HG03342 (cell line): ENCODE measurements at regions not wholly inside any gene's neighbourhood (a gene's known extent, or its start where the extent isn't known, plus 50 kb on each side); places are given as distances from the start of the nearest gene placed in this dataset.

Experiments used
- ATAC-seq: cut with Tn5 transposase; IDR thresholded peaks from one replicate; pipeline ENCODE4 v1.9.1; 2021; ENCODE audit warnings: mild to moderate bottlenecking, moderate library complexity; ENCODE audit not compliant: unreplicated experiment

DNA sequence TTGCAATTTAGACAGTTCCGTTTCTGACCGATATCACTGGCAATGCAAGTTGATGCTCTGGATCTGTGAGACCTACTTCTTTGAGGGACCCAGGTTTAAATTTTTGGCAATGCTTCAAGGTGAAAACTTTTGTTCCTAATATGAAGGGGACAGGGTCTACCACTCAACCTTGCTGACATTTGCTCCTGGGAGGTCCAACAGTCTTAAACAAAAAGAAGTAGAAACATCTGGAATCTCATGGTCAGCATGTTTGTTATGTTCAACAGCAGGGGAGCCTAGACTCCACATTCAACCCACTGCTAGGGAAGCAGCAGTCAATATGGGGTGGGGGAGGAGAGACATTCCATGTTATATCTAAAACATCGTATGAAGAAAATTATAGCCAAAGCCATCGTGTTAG, 196.4 kb downstream of the SIM1 start:
- ATAC-seq, result no peak

DNA sequence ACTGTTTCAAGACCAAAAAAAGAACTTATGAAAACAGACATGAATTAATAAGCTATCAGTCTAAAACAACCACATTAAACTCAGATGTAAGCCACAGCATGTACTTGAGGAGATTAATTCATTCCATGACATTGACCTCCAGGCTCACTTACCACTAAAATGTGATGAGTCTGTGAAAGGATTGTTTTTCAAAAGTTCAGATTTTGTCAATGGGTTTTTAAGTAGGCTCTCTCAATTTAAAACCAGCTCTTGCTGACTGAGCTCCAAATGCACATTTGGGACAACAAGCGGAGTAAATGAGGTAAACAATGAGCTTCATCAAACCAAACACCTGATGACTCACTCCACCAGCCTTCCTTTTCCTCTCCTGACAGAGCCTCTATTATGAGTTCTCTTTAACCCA, 197.0 kb downstream of the SIM1 start:
- ATAC-seq, result no peak

DNA sequence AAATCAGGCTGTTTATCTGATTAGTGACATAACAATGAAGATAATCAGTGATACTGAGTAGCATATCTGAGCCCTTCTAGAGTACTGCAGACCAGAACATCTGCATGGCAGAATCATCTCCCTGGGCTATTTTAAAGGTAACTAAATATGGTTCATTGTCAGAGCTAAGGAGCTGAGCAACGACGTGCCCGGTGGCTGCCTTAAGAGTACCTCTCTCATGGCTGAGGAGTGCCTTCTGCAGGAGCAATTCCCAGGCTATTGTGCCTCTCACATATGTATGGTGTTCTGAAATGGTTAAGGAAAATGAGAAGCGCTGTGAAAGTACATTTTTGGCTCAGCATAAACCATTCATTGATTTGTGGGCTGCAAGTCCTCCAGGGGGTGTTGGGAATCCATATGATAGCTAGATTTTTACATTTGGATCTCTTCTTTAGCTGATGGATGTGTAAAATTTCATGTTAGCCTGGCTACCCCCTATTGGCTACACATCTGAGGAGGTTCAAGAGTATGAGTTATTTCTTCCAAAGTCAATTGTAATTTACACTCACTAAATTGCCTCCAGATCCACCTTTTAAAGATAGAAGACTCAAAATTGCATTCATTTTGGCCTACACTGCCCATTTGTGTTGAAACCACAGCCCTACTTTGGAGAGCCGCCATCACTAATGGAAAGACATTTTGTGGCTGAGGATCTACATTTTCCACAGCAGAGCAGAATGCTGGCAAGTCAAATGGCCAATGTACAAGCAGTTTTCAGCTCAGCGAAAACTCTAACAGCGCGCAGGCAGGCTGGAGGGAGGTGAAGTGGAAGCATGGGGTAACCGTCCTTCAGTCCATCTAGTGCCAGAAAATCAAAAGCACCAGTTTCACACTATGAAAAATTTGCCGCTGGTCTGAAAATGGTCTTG, 198.0 kb downstream of the SIM1 start:
- ATAC-seq, result no peak

DNA sequence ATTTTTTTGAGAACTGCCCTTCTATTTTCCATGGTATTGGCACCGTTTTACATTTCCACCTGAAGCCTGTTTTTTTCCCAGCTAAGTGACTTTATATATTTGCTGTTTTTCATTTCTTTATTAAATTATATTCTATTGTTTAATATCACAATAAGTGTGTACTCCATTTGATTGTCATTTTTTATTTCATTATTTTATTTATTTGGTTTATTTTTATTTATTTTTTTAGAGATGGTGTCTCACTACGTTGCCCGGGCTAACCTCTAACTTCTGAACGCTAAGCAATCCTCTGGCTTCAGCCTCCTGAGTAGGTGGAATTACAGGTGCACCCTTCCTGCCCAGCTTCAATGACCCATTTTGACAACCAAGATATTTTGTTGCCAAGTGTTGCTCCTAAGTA, 202.6 kb downstream of the SIM1 start:
- no peak for ATAC-seq

DNA sequence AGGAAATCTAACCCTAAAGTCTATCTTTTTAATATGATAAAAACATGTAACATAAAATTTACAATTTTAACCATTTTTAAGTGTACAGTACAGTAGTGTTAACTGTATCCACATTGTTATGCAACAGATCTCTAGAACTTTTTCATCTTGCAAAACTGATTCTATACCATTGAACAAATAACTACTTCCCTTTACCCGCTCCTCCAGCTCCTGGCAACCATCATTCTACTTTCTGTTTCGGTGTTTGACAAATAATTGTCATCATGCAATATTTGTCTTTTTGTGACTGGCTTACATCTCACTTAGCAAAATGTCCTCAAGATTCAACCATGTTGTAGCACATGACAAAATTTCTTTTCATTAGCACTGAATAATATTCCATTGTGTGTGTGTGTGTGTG, 203.2 kb downstream of the SIM1 start:
- ATAC-seq, result no peak

DNA sequence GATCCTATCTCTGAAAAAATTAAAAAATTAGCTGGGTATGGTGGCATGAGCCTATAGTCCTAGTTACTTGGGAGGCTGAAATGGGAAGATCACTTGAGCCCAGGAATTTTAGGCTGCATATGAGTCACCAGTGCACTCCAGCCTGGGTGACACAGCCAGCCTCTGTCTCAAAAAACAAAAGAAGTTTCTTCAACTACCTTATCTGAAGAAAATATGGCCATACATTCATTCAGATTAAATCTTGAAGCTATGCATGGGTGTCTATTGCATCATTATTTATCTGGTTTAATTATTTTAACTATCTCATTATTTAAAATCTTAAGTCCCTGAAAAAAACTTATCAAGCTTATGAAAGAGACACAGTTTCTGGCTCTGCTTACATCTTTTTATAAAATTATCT, 204.1 kb downstream of the SIM1 start:
- no peak for ATAC-seq

DNA sequence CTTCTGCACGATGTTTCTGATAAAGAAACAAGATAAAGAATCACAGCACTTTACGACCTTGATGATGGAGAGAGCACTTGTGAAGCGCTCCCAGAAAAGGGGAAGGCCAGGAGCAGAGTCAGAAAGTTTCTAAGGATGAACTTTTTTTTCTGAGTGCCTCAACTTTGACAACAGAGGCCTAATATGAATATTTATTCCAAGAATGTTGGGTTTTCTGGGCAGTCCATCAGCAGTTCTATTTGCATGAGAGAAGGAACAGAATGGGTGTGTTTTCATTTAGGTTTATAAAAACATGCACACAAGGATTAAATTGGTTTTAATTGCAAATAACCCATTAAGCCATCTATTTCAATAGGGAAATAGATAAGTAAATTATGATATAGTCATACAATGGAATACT, 204.9 kb downstream of the SIM1 start:
- no peak for ATAC-seq

DNA sequence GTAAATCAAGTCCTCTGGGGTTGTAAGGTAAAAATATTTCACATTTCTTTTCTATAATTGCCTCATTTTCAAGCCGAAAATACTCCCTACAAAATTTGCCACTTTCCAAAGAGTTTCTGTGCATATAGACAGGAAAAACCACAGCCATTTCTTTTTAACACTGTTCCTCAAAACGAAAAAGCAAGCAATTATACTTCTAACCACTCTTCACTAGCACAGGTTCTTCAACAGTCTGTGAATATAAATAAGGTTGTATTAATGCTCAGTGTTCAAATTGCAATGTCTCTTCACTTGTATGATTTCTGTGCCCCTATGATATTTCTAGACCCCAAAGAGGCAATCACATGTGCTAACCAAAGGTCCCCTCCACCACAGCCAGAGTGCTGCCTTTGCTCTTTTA, 206.0 kb downstream of the SIM1 start:
- ATAC-seq, result no peak

DNA sequence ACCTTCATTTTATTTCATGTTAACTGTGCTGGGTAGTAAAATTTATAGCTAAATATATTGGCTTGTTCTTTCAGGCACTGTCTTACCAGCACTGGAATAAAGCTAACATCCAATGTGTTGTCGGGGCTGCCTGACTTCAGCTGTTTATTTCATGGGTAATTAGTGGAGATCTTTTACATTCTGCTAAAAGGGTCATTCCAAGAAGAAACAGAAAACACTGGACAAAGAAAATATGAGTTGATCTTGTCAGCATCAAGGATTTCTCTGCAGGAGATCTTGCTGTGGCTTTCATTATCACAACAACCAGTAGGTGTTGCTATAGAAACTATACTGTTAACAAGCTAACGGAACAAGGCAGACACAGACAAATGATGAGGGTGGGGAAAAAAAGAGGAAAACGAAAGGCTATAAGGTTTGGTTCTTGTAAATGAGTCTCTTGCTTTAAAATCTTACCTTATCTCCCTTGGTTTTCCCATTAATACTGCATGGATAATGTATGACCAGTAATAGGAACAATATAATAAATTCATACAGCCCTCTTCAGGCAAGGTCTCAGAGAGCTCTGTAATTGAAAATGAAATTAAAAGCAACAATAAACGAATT, 206.8 kb downstream of the SIM1 start:
- peak; percentile 94 for ATAC-seq

DNA sequence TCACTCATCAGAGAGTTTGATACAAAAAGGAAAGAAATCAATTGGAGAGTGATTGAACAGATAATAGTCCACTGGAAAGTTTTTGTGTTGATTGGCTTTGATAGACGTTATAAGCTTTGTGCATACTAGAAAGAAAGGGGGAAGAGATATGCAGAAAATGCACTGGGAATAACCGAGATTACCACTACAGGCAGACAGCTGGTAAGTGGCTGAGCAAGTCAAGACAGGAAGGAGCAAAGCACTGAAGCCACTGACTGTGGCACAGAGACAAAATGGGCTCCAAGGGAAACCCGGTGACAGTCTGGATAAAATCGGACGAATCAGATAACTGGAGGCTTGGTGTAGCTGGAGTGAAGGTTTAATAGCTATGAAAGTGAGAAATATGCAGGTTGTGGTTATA, 209.0 kb downstream of the SIM1 start:
- no peak for ATAC-seq

DNA sequence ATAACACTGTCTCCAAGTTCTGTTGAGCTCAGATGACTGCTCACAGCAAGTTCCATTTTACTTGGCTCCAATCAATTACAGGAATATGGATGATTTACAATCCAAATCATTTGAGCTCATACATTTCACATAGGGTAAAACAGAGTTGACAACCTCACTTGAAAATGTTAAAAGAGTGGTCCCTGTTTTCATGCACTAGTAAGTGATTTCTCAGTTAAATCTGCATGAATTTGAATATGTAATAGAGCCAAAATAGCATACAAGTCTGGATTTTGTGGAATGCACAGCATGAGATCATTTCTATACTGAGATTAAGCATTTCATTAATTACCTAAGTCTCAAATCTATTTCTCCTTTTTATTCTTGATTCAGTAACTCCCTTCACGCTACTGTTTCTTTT, 217.6 kb downstream of the SIM1 start:
- no peak for ATAC-seq

DNA sequence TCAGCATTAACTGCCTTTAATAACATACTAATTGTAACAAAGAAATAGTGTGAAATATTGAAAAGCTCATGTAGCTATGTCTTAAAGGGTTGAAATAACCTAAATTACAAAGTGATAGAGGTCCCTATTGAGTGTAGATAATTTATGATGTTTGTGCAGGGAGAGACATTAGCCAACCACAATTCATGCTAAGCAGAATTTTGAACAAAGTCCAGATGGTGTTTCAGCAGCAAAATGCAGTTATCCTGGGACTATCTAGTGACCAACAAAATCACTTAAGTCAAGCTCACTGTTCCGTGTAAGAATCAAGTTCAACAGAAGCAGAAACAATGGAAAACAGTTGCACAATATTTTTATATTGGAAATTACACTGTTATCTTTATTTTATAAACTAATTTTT, 218.5 kb downstream of the SIM1 start:
- ATAC-seq, result no peak

DNA sequence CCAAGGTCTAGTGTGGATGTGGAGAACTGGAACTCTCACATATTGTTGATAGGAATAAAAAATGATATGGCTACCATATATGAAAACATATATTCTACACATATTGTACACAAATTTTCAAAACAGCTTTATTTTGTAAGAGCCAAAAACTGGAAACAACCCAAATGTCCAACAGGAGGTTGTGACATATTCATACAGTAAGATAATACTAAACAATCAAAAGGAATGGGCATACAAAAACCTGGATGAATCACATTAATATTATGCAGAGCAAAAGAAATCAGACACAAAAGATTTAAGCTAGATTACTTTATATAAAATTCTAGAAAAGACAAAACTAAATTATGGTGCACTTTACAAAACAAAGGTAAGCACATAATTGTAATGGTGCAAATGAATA, 223.9 kb downstream of the SIM1 start:
- no peak for ATAC-seq

DNA sequence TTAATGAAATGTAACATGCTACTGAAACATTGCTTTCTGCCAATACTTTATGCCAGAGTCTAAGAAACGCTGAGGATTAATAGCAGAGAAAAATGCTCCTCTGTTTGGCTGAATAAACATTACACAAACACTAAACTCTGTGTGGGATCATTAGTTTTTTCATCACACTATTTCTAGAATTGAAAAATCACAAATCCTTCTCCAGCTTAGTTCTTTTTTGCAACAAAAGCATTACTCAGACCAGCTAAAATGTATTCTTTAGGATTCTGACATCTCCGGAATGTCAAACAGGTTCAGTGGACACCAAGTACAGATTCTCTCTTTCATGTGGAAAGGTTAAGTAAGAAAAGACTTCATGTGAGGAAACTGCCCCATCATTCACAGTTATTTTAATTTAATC, 226.9 kb downstream of the SIM1 start:
- no peak for ATAC-seq

DNA sequence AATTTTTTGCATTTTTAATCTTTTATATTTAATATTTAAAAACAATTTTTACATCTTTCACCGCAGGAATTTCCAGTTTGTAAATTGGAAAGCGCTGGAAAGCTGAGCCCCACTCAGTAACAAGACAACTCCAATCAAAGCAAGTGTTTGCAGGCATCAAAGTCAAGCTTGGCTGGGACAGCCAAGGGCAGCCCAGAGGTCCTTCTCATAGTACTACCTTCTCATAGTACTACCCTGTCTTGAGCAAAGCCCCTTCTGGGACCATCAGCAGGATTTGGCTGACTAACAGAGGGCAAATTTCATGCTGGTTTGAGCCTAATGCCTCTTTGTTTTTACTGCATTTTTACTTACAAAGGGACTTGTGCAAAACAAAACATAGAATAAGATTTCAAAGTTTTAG, 228.3 kb downstream of the SIM1 start:
- no peak for ATAC-seq

DNA sequence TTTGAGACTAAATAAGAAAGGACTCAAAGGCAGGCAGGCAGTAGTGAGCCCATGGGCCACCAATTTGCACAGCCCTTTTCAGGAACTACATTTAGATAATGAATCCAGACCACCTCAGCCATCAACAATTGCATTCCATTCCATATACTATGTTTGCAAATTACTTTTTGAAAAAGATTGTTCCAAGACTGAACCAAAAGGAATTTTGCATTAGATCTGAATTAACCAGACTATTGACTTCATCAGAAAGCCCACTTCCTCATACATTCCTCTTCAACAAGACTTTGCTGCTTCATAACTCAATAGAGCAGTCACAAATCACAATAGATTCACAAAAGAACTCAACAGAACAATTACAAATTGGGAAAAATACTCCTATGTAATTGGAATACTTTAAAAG, 229.1 kb downstream of the SIM1 start:
- no peak for ATAC-seq

DNA sequence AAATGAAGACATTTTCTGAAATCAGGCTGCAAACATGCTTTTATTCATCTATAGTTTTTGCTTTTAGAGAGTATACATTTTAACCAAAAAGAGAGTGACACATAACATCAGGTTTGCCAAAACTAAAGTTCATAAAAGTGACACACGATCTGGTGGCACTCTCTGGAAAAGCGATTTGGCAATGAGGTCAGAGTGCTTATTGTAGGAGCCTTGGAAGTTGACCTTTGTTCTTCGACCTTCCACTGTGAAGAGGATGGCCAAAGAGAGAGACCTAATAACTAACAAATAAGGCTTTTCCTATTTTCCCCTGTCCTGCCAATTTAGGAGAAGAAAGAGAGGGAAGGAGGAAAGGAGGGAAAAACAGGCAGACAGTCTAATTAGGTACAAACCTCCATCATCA, 230.1 kb downstream of the SIM1 start:
- no peak for ATAC-seq

DNA sequence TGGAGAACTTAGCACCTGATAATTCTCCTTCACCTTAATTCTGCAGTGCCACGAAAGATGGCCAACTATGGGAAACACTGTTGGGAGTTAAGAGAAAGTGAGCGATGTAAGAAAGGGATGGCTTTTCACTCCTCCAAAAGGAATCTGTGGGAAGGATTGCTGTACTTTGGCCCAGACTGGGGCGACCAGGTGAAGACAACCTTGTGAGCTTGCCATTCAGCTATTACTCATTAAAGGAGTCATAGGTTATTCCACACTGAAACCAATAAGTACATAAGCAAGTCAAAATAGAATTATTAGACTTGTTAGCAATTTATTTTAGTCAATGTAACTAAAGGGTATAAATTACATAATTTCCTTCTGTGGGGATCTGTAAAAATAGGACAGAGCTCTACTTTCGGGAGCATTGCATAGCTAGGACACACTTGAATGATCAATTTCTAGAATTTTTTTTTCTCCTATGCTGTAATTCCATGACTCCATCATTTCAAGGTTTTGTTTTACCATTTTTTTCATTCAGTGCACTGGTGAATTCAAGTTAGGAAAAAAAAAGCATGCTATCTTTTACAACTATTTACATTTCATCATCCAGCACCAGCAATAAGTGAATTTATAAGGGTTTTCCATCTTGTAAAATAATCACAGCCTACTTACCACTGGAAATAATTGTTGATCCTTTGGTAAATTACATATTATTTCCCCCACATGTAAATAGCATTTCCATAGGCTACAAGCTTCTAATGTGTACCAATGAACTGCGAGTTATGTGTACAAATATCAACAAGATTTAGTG, 231.7 kb downstream of the SIM1 start:
- ATAC-seq, result no peak

DNA sequence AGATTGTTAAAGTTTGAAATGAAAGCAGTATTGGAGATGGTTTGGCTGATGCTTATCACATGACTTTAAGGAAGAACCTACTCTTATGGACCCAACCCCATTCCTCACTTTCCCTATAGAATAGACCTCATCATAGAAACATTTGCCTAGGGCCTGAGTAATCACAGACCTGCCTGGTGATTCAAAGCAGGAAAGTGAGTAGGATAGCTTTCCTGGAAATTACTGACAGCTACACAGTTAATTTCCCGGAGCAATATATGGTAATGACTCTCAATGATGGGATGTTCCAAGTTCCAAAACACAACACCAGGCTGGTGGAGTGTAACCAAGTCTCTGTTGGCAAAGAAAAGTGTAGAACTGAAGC, 233.8 kb downstream of the SIM1 start:
- no peak for ATAC-seq

DNA sequence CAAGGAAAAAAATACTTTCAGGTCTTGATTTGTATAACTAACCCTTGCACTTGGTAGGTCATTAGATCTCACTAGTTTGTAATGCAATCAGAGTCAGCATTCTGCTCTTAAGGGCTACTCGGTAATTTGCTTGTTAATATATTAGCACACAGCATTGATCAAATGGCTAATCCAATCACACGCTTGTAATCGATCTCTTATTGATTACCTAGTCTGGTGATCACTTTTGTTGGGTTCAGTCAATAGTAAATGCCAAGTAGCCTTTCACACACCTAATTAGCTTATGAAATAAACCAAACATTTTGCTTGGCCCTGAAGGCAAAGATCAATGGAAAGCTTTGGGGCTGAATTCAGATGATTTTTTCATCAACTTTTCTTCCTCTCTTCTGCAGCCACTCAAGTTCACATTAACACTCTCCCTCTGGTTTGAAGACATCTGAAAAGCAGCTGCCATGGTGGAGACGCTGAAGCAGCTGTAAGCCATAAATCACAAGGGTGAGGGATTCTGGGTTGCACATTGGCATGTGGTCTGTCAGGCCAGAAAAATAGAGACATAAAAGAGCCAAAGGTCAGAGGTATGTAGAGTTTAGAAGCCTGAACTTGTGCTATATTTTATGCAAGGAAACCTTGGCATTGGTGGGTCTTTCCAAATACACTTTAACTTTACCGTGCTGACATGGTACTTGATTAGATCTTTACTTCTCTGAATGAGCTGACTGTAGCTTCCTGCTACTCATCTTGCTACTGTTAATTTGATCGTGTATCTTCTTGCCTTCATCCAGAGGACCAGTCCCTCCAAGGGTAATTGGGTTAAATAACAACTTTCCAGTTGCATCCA, 234.4 kb downstream of the SIM1 start:
- ATAC-seq, result no peak

DNA sequence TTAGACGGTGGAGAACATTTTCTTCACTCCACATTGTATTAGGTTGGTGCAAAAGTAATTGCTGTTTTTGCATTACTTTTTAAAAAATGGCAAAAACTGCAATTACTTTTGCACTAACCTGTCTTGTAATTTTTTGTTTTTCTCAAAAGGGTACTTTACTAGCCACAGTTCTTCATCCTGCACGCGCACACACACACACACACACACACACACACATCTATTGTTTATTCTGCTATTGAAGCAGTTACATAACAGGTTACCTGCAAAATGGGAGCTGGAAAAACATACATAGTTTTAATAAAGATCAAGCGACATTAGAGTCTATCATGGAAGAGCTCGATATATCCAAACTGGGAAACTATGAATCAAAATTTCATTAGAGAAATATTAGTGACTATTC, 235.2 kb downstream of the SIM1 start:
- ATAC-seq, result no peak
